Fibroblast of mammary gland (primary cell): ENCODE measurements at regions not wholly inside any gene's neighbourhood (a gene's known extent, or its start where the extent isn't known, plus 50 kb on each side); places are given as distances from the start of the nearest gene placed in this dataset.

Experiments
- DNase-seq: peaks from one replicate; pipeline ENCODE4 v3.0.0-alpha.2; 2010; ENCODE audit warnings: low read depth
- H3K4me3 ChIP-seq: 2 replicates; pipeline ENCODE4 v1.5.1; 2011; ENCODE audit warnings: low read depth, mild to moderate bottlenecking, low read length, moderate library complexity; ENCODE audit not compliant: control insufficient read depth
- CTCF ChIP-seq: conservative IDR thresholded peaks from 2 replicates; pipeline ENCODE4 v1.5.1; 2011; ENCODE audit warnings: low read depth, low read length, inconsistent platforms; ENCODE audit not compliant: control insufficient read depth, insufficient read depth

GRCh38 chr6:120173250-120173649 is 823.7 kb upstream of the MAN1A1 start:
- no peak overlapping the region for H3K4me3 ChIP-seq
- no peak for TF ChIP-seq CTCF
- no peak for DNase-seq

- no peak for TF ChIP-seq CTCF
- no peak for DNase-seq
- H3K4me3 ChIP-seq: no peak overlapping the region
Observed at GRCh38 chr6:120164531-120164930, 815.0 kb upstream of the MAN1A1 start.

- H3K4me3 ChIP-seq: no peak overlapping the region
- TF ChIP-seq CTCF: no peak
- no peak for DNase-seq
Observed at GRCh38 chr6:120157873-120158272, 808.3 kb upstream of the MAN1A1 start.

GRCh38 chr6:120147071-120147871 is 797.7 kb upstream of the MAN1A1 start:
- DNase-seq: no peak
- TF ChIP-seq CTCF: peak; percentile 8
- H3K4me3 ChIP-seq: no peak overlapping the region

GRCh38 chr6:120141601-120142000 is 792.0 kb upstream of the MAN1A1 start:
- no peak overlapping the region for H3K4me3 ChIP-seq
- TF ChIP-seq CTCF: no peak
- DNase-seq: no peak

- no peak for TF ChIP-seq CTCF
Observed at GRCh38 chr6:120137492-120137891, 787.9 kb upstream of the MAN1A1 start.

More at GRCh38 chr6:120137492-120137891, 787.9 kb upstream of the MAN1A1 start:
- DNase-seq: no peak
- no peak overlapping the region for H3K4me3 ChIP-seq
